ENCODE measurements at regions not wholly inside any gene's neighbourhood (a gene's known extent, or its start where the extent isn't known, plus 50 kb on each side); places are given as distances from the start of the nearest gene placed in this dataset.

GRCh38 chr7:46288010-46288409, 366.9 kb upstream of the IGFBP3 start:
- intact Hi-C loops (cut with DNase I): no loop called here
- H3K9me3 ChIP-seq: no peaks in the 10 kb centered on the region
- no peaks in the 10 kb centered on the region for H3K36me3 ChIP-seq
- no peak overlapping the region for H3K27ac ChIP-seq
- ATAC-seq (no peak), FAIRE-seq (no peak), DNase-seq (no peak)
- H3K27me3 ChIP-seq: no peaks in the 10 kb centered on the region
- no peak overlapping the region for H3K4me3 ChIP-seq
- TF ChIP-seq, protein P1, sequence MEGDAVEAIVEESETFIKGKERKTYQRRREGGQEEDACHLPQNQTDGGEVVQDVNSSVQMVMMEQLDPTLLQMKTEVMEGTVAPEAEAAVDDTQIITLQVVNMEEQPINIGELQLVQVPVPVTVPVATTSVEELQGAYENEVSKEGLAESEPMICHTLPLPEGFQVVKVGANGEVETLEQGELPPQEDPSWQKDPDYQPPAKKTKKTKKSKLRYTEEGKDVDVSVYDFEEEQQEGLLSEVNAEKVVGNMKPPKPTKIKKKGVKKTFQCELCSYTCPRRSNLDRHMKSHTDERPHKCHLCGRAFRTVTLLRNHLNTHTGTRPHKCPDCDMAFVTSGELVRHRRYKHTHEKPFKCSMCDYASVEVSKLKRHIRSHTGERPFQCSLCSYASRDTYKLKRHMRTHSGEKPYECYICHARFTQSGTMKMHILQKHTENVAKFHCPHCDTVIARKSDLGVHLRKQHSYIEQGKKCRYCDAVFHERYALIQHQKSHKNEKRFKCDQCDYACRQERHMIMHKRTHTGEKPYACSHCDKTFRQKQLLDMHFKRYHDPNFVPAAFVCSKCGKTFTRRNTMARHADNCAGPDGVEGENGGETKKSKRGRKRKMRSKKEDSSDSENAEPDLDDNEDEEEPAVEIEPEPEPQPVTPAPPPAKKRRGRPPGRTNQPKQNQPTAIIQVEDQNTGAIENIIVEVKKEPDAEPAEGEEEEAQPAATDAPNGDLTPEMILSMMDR (IDR thresholded peaks at IDR 0.05): no peak
- H3K4me1 ChIP-seq: no peaks in the 10 kb centered on the region
- 82 to 84% methylated on average over 2 of the region's 2 CpGs for WGBS, 2 donors

GRCh38 chr7:46286957-46287356, 365.9 kb upstream of the IGFBP3 start:
- ATAC-seq: no peak

DNA sequence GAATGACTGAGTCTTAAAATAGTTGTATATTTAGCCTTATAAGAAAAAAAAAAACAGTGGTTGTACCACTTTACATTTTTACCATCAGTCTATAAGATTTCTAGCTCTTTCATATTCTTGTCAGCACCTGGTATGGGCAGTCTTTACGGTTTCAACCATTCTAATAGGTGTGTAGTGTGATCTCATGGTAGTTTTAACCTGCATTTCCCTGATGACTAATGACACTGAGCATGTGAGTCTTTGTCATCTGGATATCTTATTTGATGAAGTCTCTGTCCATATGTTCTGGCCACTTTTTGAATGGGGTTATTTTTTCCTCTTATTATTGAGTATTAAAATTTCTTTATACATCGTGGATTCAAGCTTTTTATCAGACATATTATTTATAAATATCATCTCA, 365.3 kb upstream of the IGFBP3 start:
- DNase-seq: no peak
- TF ChIP-seq, protein P1 (IDR thresholded peaks at IDR 0.05): no peak
- no peaks in the 10 kb centered on the region for H3K4me1 ChIP-seq
- H3K27me3 ChIP-seq: no peaks in the 10 kb centered on the region
- FAIRE-seq: no peak
- no peak overlapping the region for H3K27ac ChIP-seq
- no peak for ATAC-seq
- intact Hi-C loops (cut with DNase I): no loop called here
- WGBS, 2 donors: 52 to 76% methylated on average over 2 of the region's 2 CpGs
- no peaks in the 10 kb centered on the region for H3K9me3 ChIP-seq
- H3K36me3 ChIP-seq: no peaks in the 10 kb centered on the region
- H3K4me3 ChIP-seq: no peak overlapping the region

More at GRCh38 chr7:46286957-46287356, 365.9 kb upstream of the IGFBP3 start:
- Histone ChIP-seq H3K36me3 (no peaks in the 10 kb centered on the region), H3K27me3 (no peaks in the 10 kb centered on the region), H3K4me3 (no peak overlapping the region), H3K4me1 (no peaks in the 10 kb centered on the region), H3K9me3 (no peaks in the 10 kb centered on the region), H3K27ac (no peak overlapping the region)
- DNase-seq: no peak
- no peak for FAIRE-seq
- WGBS, 2 donors: 59 to 63% methylated on average over 2 of the region's 2 CpGs
- TF ChIP-seq, protein P1 (IDR thresholded peaks at IDR 0.05): no peak
- intact Hi-C loops (cut with DNase I): no loop called here

GRCh38 chr7:46285878-46286277, 364.8 kb upstream of the IGFBP3 start:
- no peak for FAIRE-seq
- TF ChIP-seq, protein P1 (IDR thresholded peaks at IDR 0.05): no peak
- Histone ChIP-seq H3K36me3 (no peaks in the 10 kb centered on the region), H3K9me3 (no peaks in the 10 kb centered on the region), H3K4me1 (no peaks in the 10 kb centered on the region), H3K27ac (no peak overlapping the region), H3K27me3 (no peaks in the 10 kb centered on the region), H3K4me3 (no peak overlapping the region)
- no peak for DNase-seq
- 0 to 4% methylated on average over 1 of the region's 1 CpG for WGBS, 2 donors
- no peak for ATAC-seq
- intact Hi-C loops (cut with DNase I): no loop called here

GRCh38 chr7:46283852-46284251, 362.8 kb upstream of the IGFBP3 start:
- H3K4me1 ChIP-seq: no peaks in the 10 kb centered on the region
- H3K36me3 ChIP-seq: no peaks in the 10 kb centered on the region
- intact Hi-C loops (cut with DNase I): no loop called here
- no peak for DNase-seq
- no peak overlapping the region for H3K4me3 ChIP-seq
- WGBS, 2 donors: 55 to 68% methylated on average over 7 of the region's 7 CpGs
- no peak overlapping the region for H3K27ac ChIP-seq
- TF ChIP-seq, protein P1 (IDR thresholded peaks at IDR 0.05): no peak
- no peak for ATAC-seq
- H3K9me3 ChIP-seq: no peaks in the 10 kb centered on the region
- no peak for FAIRE-seq
- H3K27me3 ChIP-seq: no peaks in the 10 kb centered on the region
